PC-3 (cell line): ENCODE measurements at regions not wholly inside any gene's neighbourhood (a gene's known extent, or its start where the extent isn't known, plus 50 kb on each side); places are given as distances from the start of the nearest gene placed in this dataset.

Experiments used
- ATAC-seq: fragments of 200-7000 bp; cut with Tn5 transposase; 2 replicates; pipeline ENCODE4 v1.9.1; 2020; ENCODE audit warnings: mild to moderate bottlenecking, moderate library complexity
- BruUV-seq: library from RNA; stranded (reverse); fragments of 400-500 nt; replicated peaks from 2 replicates; lab custom pipeline; 2021; lab: Mats Ljungman, UMichigan
- CTCF ChIA-PET: fragments of 300-600 bp; sonication (Branson Sonifier 250); formaldehyde crosslinking; loops from one replicate; lab custom pipeline; 2022; ENCODE audit warnings: antibody characterized with exemption; lab: Charles Lee
- POLR2A ChIA-PET: fragments of 300-600 bp; sonication (Branson Sonifier 250); formaldehyde crosslinking; loops from one replicate; lab custom pipeline; 2022; ENCODE audit warnings: antibody characterized with exemption; ENCODE audit not compliant: unreplicated experiment; lab: Charles Lee
- DNase-seq: peaks from one replicate; pipeline ENCODE4 v3.0.0-alpha.2; 2015
- H2AFZ ChIP-seq: fragments of 300-600 bp; sonication (generic); 2 replicates; pipeline ENCODE4 v1.6.0; 2016; ENCODE audit warnings: antibody characterized with exemption, low read length
- H3F3A ChIP-seq: fragments of 300-600 bp; sonication (generic); one replicate; pipeline ENCODE4 v1.6.0; 2017; ENCODE audit warnings: antibody characterized with exemption, low read length, control low read depth, mild to moderate bottlenecking; ENCODE audit not compliant: unreplicated experiment
- H3K27ac ChIP-seq: fragments of 300-600 bp; sonication (generic); 2 replicates; pipeline ENCODE4 v1.5.1; 2016; ENCODE audit warnings: mild to moderate bottlenecking, low read length
- H3K27me3 ChIP-seq: fragments of 300-600 bp; sonication (generic); 2 replicates; pipeline ENCODE4 v1.6.1; 2016; ENCODE audit warnings: low read length, mixed read lengths
- H3K36me3 ChIP-seq: fragments of 300-600 bp; sonication (generic); 2 replicates; pipeline ENCODE4 v1.6.1; 2016; ENCODE audit warnings: low read depth, mixed run types, low read length, mixed read lengths
- H3K4me1 ChIP-seq: fragments of 300-600 bp; sonication (generic); 2 replicates; pipeline ENCODE4 v1.5.1; 2016; ENCODE audit warnings: low read length; ENCODE audit not compliant: insufficient read depth
- H3K4me2 ChIP-seq: fragments of 300-600 bp; sonication (generic); 2 replicates; pipeline ENCODE4 v1.6.0; 2016; ENCODE audit warnings: low read length
- H3K4me3 ChIP-seq: fragments of 300-600 bp; sonication (generic); 2 replicates; pipeline ENCODE4 v1.5.1; 2016; ENCODE audit warnings: mild to moderate bottlenecking, low read length, mixed read lengths
- H3K79me2 ChIP-seq: fragments of 300-600 bp; sonication (generic); 2 replicates; pipeline ENCODE4 v1.6.1; 2017; ENCODE audit warnings: low read length, mixed read lengths
- H3K9ac ChIP-seq: fragments of 300-600 bp; sonication (generic); 2 replicates; pipeline ENCODE4 v1.6.0; 2016; ENCODE audit warnings: mild to moderate bottlenecking, low read length
- H3K9me2 ChIP-seq: fragments of 300-600 bp; sonication (generic); replicated peaks from 2 replicates; pipeline ENCODE4 v1.6.1; 2016; ENCODE audit warnings: mixed run types, low read length, mixed read lengths
- H3K9me3 ChIP-seq: fragments of 300-600 bp; sonication (generic); 2 replicates; pipeline ENCODE4 v1.6.1; 2016; ENCODE audit warnings: low read length, mixed read lengths
- H4K20me1 ChIP-seq: fragments of 300-600 bp; sonication (generic); 2 replicates; pipeline ENCODE4 v1.6.1; 2016; ENCODE audit warnings: low read length, mixed read lengths
- CTCF ChIP-seq: fragments of 300-600 bp; sonication (generic); conservative IDR thresholded peaks from 2 replicates; pipeline ENCODE4 v1.5.1; 2017; ENCODE audit warnings: antibody characterized with exemption, low read depth, mild to moderate bottlenecking, low read length
- EZH2 ChIP-seq: fragments of 300-600 bp; sonication (generic); IDR thresholded peaks from one replicate; pipeline ENCODE4 v1.6.1; 2017; ENCODE audit warnings: antibody characterized with exemption, mild to moderate bottlenecking, low read length; ENCODE audit not compliant: unreplicated experiment
- EZH2phosphoT487 ChIP-seq: fragments of 300-600 bp; sonication (generic); IDR thresholded peaks from 2 replicates; pipeline ENCODE4 v1.6.1; 2018; ENCODE audit warnings: mild to moderate bottlenecking, antibody characterized with exemption, low read length, borderline replicate concordance
- intact Hi-C: fragments of 100-400 bp; cut with micrococcal nuclease; formaldehyde crosslinking; loops from 2 replicates; pipeline ENCODE4 v1.9.0; 2023

GRCh38 chr22:26857169-26857568 lies 199.8 kb downstream of the MIAT start:
- ATAC-seq (no peak), DNase-seq (no peak)
- Histone ChIP-seq H3K4me1 (no peaks in the 10 kb centered on the region), H2AFZ (no peak overlapping the region), H3K9me2 (no peaks in the 10 kb centered on the region), H3K4me2 (no peak overlapping the region), H3K79me2 (no peaks in the 10 kb centered on the region), H3K9ac (no peak overlapping the region), H3F3A (no peaks in the 10 kb centered on the region), H3K4me3 (no peak overlapping the region), H4K20me1 (no peaks in the 10 kb centered on the region), H3K36me3 (no peaks in the 10 kb centered on the region), H3K27ac (no peak overlapping the region), H3K27me3 (0 out of 2 replicates have a peak, but pooled peaks cover 6% of the 10 kb centered on the region), H3K9me3 (no peaks in the 10 kb centered on the region)
- BruUV-seq, result no TSS peak
- intact Hi-C loops, result no loop called here
- ChIA-PET CTCF (no interaction called here), POLR2A (no interaction called here)
- TF ChIP-seq CTCF (no peak), EZH2phosphoT487 (no peak), EZH2 (no peak)

GRCh38 chr22:26860301-26860700 lies 202.9 kb downstream of the MIAT start:
- ChIA-PET POLR2A (no interaction called here), CTCF (no interaction called here)
- H3K4me1 ChIP-seq, result no peaks in the 10 kb centered on the region
- no peaks in the 10 kb centered on the region for H3K36me3 ChIP-seq
- H3K79me2 ChIP-seq, result no peaks in the 10 kb centered on the region
- H3K9me3 ChIP-seq, result no peaks in the 10 kb centered on the region
- no peak overlapping the region for H2AFZ ChIP-seq
- H3F3A ChIP-seq, result no peaks in the 10 kb centered on the region
- TF ChIP-seq EZH2, result no peak
- H3K9me2 ChIP-seq, result no peaks in the 10 kb centered on the region
- 0 out of 2 replicates have a peak, but pooled peaks cover 11% of the 10 kb centered on the region for H3K27me3 ChIP-seq
- ATAC-seq (no peak), DNase-seq (no peak)
- H3K27ac ChIP-seq, result no peak overlapping the region
- H4K20me1 ChIP-seq, result no peaks in the 10 kb centered on the region
- intact Hi-C loops, result no loop called here
- BruUV-seq, result no TSS peak
- H3K9ac ChIP-seq, result no peak overlapping the region
- no peak overlapping the region for H3K4me2 ChIP-seq
- no peak overlapping the region for H3K4me3 ChIP-seq

GRCh38 chr22:26865021-26865420 lies 207.6 kb downstream of the MIAT start:
- H3F3A ChIP-seq, result no peaks in the 10 kb centered on the region
- no peak overlapping the region for H3K9ac ChIP-seq
- DNase-seq (no peak), ATAC-seq (no peak)
- H3K9me3 ChIP-seq, result no peaks in the 10 kb centered on the region
- H3K4me2 ChIP-seq, result no peak overlapping the region
- no peaks in the 10 kb centered on the region for H4K20me1 ChIP-seq
- BruUV-seq, result no TSS peak
- no peaks in the 10 kb centered on the region for H3K4me1 ChIP-seq
- intact Hi-C loops, result no loop called here
- H3K27ac ChIP-seq, result no peak overlapping the region
- H3K9me2 ChIP-seq, result no peaks in the 10 kb centered on the region
- CTCF ChIA-PET, result no interaction called here
- H3K27me3 ChIP-seq, result 0 out of 2 replicates have a peak, but pooled peaks cover 13% of the 10 kb centered on the region
- POLR2A ChIA-PET, result no interaction called here
- H3K4me3 ChIP-seq, result no peak overlapping the region
- TF ChIP-seq EZH2 (no peak), CTCF (no peak), EZH2phosphoT487 (no peak)
- no peaks in the 10 kb centered on the region for H3K36me3 ChIP-seq
- no peak overlapping the region for H2AFZ ChIP-seq
- H3K79me2 ChIP-seq, result no peaks in the 10 kb centered on the region
